HK-2 (cell line): ENCODE measurements at regions not wholly inside any gene's neighbourhood (a gene's known extent, or its start where the extent isn't known, plus 50 kb on each side); places are given as distances from the start of the nearest gene placed in this dataset.

Source experiments
- DNase-seq: peaks from one replicate; pipeline ENCODE4 v3.0.0-alpha.2; 2018; ENCODE audit not compliant: unreplicated experiment

DNA sequence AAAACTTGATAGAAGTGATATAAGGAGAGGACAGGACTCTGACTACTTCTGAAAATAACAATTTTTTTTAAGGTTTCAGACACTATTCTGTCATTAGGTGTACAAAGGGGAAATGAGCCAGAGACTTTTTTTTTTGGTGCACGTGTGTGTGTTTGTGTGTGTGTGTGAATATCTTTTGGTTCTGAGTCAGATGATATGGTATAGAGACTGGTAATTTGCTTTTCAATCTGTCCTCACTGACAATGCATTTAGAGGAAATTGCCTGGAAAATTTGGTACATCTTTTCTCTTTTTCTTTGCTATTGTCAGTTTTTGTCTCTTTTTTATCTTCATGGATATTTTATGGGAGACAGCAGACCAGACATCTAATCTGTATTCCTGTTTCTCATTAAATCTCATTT is 59.3 kb downstream of the DDIT4L start:
- no peak for DNase-seq

- no peak for DNase-seq
Measured at GRCh38 chr4:100130491-100130890, 59.8 kb downstream of the DDIT4L start.

GRCh38 chr4:100129774-100130173 is 60.5 kb downstream of the DDIT4L start:
- no peak for DNase-seq

- DNase-seq = no peak
Measured at GRCh38 chr4:100128338-100128737, 61.9 kb downstream of the DDIT4L start.

- no peak for DNase-seq
Measured at GRCh38 chr4:100124715-100125114, 65.6 kb downstream of the DDIT4L start.

DNA sequence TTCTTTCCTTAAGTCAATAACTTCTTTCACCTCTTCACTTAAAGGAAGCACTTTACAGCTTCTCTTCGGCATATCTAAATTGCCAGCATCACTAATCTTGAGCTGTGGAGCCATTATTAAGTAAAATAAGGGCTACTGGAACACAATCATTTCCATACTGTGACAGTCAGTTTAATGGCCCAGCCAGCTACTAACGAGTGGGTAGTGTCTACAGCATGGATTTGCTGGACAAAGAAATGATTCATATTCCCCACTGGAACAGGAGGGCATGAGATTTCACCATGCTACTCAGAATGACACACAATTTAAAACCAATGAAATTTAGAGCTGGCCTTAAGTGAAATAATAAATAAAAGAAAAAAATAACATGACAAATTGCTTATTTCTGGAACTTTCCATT is 72.1 kb downstream of the DDIT4L start:
- DNase-seq = no peak

- DNase-seq = no peak
Measured at GRCh38 chr4:100117750-100118149, 72.5 kb downstream of the DDIT4L start.

DNA sequence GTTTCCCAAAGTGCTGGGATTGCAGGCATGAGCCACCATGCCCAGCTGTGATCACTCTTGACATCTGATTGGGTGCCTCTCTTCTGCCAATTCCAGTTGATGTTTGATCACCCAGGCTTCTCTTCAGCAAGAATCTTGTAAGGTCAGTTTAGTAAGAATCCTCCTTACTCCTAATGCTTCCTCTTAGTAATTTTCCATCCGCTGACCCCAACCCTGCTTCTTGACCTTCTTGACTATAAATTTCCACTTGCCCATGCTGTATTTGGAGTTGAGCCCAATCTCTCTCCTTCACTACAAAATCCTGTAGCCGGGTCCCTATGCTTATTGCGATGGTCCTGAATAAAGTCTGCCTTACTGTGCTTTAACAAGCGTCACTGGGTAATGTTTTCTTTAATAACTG is 75.4 kb downstream of the DDIT4L start:
- DNase-seq = no peak

DNA sequence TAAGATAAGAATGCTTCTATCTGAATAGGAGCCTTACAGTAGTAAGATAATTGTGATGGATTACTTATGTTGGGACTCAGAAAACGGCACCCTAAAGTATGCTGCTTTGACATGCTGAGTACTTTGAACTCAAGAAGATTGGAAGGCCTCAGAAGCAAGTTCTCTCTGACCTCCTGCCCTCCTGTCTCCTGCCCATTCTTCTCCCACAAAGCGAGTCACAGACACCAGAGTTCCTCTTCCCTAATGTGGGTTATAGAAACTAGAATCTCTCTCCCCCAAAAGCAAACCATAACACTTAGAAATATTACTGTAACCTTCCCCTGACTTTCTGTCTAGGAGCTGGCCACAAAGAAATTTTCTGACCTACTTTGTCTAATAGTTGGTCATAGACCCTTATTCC is 76.5 kb downstream of the DDIT4L start:
- DNase-seq = no peak

GRCh38 chr4:100113096-100113495 is 77.2 kb downstream of the DDIT4L start:
- DNase-seq = no peak

GRCh38 chr4:100109921-100110320 is 80.3 kb downstream of the DDIT4L start:
- no peak for DNase-seq

DNA sequence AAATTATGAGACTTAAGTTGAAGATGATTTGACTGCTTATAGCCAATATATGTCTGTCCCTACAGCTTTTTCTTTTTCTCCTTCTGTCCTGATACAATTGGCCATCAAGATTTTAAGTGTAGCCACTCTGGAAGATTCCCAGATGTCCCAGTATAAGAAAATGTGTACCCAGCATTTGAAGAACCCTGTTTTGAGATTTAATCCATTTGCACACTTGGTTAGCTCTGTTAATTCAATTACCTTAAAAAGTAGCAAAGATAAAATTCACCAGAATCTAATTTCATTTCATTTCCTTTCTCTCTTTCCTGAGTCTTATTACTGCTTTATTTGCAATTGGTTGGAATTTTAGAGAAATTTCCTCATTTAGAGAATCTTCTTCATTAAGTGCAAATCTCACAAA is 81.4 kb downstream of the DDIT4L start:
- no peak for DNase-seq

- DNase-seq = peak; percentile 36
Measured at GRCh38 chr4:100106982-100107381, 83.3 kb downstream of the DDIT4L start.

- DNase-seq = no peak
Measured at GRCh38 chr4:100103671-100104070, 86.6 kb downstream of the DDIT4L start.

DNA sequence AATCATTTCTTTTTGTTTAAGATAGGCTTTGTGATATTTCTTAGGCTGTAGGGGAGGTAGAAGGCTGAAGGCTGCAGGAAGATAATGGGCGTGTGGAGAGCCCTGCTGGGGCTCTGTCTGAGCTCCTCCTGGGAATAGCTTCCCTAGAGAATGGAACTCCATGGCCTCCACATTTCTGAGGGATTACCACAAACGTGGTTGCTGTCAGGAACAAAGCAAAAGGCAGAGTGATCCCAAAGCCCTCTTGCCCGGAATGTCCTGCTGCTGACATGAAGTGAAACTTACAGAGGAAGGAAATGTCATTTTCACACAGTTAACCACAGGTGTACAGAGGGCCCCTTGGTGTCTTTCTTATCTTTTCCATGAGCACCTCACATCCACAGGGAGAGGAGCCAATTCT is 89.3 kb downstream of the DDIT4L start:
- DNase-seq = no peak

- no peak for DNase-seq
Measured at GRCh38 chr4:100099746-100100145, 90.5 kb downstream of the DDIT4L start.

DNA sequence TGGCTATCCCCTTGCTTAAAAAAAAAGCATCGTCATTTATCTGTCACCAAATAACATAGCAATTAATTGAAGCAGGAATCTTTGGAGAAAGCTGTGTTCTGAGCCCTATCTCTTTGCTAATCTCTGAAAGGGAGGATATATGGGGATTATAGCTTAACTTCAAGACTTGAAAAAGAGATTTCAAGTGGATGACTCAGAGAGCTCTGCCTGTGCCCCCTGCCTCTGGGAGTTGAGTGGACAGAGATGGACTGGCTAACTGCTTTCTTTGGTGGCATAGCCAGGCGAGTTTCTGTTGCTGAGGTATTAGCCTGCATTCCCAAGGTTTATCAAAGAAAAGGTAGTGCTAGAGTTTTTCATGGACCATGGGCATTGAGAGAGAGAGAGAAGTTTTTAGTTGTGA is 91.6 kb downstream of the DDIT4L start:
- no peak for DNase-seq

DNA sequence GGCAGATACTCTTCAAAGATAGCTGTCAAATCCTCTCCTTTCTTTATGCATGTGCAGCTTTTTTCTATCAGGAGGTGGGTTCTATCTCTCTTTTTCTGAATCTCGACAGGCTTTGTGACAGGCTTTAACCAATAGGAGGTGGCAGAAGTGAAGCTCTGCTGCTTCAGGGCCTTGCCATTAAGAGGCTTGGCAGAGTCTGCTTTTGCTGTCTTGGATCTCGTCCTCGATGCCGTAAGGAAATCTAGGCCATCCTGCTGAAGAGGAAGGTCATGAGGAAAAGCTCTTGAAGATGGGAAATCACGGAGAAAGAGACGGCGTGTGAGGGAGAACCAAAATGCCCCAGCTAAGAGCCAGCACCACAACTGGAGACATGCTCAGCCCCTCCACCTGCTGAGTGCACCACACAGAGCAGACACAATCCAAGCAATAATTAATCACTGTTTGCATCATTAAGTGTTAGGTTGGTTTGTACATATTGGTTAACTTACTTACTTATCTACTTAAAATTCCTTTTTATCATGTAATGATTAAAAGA is 92.2 kb downstream of the DDIT4L start:
- DNase-seq = no peak

GRCh38 chr4:100095729-100096595 is 94.3 kb downstream of the DDIT4L start:
- DNase-seq = peak; percentile 62

DNA sequence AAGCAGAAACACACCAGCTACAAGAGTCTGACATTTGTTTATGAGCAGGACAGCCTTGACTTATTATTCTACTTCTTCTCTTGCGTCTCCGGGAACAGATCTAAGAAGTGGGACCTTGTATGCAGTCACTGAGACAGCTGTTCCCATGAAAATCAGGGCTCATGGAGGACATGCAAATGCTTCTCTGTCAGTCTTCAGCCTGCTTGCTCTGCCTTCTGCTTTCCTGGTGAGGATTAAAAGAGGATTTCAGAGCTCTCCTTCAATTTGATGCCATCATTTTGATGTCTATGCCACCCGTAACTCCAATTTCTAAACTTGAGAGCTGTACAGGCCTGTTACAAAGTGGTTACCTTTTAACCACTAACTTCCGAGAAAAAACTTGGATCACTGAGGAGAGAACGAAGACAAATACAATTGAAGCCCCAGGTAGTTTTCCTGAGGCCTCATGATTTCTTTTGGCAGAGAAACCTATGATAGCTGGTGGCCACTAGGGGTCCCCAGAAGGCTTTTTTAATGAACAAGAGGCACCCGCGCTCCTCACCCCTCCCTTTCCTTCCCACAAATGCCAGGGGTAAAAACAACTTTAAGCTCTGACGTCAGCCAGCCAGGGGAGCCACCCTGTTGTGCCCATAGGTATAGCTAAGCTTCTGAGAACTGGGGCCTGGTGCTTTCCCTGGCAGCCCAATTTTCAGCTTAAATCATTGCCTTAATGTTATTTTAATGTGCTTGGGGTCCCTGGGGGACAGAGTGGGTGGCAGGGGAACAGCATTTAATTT is 97.0 kb downstream of the DDIT4L start:
- peak; percentile 69 for DNase-seq

DNA sequence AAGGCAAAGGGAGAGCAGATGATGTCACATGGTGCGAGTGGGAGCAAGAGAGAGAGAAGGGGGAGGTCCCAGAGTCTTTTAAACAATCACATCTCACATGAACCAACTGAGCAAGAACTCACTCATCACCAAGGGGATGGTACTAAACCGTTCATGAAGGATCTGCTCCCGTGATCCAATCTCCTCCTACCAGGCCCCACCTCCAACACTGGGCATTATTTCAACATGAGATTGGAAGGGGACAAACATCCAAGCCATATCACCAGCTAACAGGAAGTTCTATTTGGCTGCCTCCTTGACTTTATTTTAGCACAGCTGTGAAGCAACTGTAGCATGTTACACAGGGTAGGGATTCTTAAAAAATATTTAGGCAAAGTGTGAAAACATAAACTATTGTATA is 102.5 kb downstream of the DDIT4L start:
- DNase-seq = no peak

- no peak for DNase-seq
Measured at GRCh38 chr4:100086766-100087431, 103.4 kb downstream of the DDIT4L start.
